Activated CD4-positive, alpha-beta T cell treated with anti-CD3 and anti-CD28 coated beads, Interleukin-2, amount 50 U/mL, for 16 hours (primary cell): ENCODE measurements at regions not wholly inside any gene's neighbourhood (a gene's known extent, or its start where the extent isn't known, plus 50 kb on each side); places are given as distances from the start of the nearest gene placed in this dataset.
"Not testable (repeated sequence)": the region's sequence is repeated elsewhere in the genome, so short reads cannot be mapped to it uniquely, and the experiment has no call there.

Experiments used
- DNase-seq: peaks from one replicate; pipeline ENCODE4 v3.0.0-alpha.2; 2020

- peak; percentile 2 for DNase-seq
These were observed 351.9 kb downstream of the S1PR1 start for GRCh38 chr1:101588677-101589076.

DNA sequence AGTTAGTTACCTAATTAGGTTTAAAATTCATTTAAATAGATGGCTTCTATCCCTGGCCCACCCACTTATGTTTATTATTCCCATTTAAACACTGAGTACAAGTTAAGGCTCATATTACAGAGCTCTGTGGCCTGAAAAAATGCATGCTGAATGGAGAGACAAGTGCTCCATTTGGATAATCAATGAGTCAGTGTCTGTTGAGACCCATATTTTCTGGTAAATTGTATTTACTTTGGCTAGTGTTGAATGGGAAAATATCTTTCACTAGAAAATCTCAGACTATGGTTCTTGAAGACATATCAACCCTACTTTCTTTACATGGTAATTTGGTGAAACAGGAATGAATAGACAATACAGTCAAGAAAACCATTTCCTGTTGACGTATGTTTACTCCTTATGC, 356.0 kb downstream of the S1PR1 start:
- DNase-seq, result no peak

DNA sequence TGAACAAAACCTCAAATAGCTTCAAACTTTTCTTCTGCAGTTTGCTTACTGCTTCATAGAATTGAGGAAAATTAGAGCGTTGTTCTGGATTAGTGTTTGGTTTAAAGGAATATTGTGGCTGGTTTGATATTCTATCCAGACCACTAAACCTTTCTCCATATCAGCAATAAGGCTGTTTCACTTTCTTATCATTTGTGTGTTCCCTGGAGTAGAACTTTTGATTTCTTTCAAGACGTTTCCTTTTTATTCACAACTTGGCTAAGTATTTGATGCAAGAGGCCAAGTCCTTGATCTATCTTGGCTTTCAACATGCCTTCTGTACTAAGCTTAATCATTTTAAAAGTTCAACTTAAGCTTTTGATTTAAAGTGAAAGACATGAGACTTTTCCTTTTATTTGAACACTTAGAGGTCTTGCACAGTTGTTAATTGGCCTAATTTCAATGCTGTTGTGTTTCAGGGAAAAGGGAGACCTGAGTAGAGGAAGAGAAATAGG, 359.1 kb downstream of the S1PR1 start:
- no peak for DNase-seq

- not testable (repeated sequence) for DNase-seq
These were observed 363.8 kb downstream of the S1PR1 start for GRCh38 chr1:101600615-101601014.

DNA sequence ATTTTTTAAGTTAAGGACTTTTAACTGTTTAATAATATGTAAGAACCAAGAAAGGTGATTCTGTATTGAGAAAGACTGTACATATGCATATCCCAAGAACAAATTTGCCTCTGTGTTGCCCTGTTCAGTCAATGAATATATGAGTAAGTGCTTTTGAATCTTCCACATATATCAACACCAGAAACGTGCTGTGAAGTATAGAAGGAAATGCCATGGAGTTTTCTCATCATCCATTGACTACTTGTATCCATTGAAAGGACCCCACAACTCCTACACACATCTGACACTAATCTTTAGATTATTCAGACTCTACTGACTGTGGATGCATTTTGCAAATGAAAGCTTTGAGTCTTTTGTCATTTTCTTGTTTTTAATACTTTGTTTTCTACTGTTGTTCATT, 366.9 kb downstream of the S1PR1 start:
- DNase-seq, result no peak

DNA sequence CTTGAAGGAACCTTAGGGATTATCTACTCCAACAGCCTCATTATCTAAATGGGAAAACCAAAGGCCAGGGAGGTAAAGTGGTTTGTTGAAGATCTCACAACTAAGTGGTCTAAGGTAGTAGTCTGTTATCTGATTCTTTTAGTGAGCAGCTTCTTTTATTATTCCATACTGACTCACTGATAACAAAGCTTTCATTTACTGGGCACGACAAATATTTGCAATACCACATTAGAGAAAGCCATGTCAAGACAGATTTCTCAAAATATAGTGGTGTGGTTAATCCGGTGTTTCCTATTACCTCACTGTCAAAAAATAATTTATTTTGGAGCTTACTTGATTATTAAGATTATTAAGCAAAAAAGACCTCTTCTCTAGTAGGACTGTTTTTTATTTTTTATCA, 369.1 kb downstream of the S1PR1 start:
- no peak for DNase-seq

DNA sequence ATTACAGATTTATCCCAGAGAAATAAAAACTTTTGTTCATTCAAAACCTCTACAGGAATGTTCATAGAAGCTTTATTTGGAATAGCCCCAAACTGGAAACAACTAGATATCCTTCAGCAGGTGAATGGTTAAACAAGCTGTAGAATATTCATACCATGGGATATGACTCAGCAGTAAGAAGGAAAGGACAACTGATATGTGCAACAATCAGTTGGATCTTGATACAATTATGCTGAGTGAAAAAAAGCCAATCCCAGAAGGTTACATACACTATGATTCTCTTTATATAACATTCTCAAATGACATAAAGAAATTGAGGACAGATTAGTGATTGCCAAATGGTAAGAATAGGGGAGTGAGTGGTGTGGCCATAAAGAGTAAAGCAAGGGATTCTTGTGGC, 376.7 kb downstream of the S1PR1 start:
- no peak for DNase-seq

DNA sequence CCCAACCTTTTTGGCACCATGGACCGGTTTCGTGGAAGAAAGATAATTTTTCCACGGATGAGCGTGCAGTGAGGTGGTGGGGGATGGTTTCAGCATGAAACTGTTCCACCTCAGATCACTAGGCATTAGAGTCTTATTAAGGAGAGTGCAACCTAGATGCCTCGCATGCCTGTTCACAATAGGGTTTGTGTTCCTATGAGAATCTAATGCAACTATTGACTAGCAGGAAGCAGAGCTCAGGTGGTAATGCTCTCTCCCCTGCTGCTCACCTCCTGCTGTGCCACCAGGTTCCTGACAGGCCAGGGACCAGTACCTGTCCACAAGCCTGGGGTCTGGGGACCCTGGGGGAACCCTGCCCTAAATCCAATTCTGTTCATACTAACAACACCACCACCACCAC, 377.8 kb downstream of the OLFM3 start:
- no peak for DNase-seq

- no peak for DNase-seq
These were observed 364.0 kb downstream of the OLFM3 start for GRCh38 chr1:101632548-101633272.

GRCh38 chr1:101645810-101646209, 350.9 kb downstream of the OLFM3 start:
- DNase-seq, result no peak

GRCh38 chr1:101652484-101652883, 344.2 kb downstream of the OLFM3 start:
- no peak for DNase-seq

GRCh38 chr1:101653482-101653946, 343.2 kb downstream of the OLFM3 start:
- DNase-seq, result no peak

DNA sequence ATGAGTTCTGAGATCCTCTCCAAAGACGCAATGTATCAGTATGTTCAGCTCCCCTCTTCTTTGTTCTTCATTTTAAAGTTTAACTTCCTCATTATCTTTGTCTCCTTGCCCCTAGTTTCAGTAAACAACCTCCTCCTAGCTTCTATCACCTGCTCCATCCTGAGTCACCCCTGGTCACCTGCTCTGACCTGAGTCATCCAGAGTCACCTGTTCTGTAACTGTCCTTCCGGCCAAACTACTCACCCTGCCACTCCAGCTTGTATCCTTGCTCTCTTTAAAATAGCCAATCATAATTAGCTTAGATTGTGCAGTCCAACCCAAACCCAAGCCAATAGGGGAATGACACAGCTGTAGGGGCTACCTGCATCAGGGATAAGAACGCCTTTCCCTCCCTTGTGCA, 332.0 kb downstream of the OLFM3 start:
- DNase-seq, result no peak

GRCh38 chr1:101667761-101668160, 329.0 kb downstream of the OLFM3 start:
- DNase-seq, result no peak

DNA sequence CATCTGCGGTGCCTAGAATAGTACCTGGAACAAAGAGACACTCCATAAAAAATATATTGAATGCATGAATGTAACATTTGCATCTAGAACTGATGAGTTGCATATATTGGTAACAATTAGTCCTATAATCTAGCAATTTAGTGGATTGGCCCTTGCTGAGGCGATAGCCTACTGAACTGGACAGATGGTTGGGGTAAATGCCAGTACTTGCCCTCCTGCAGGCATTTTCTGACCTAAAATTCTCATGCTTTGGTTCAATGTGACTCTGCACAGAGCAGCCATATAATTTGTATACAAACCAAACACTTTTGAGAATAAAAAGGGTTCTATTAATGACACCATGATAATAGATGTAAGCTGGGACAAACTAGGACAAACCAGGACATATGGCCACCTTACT, 313.6 kb downstream of the OLFM3 start:
- no peak for DNase-seq

DNA sequence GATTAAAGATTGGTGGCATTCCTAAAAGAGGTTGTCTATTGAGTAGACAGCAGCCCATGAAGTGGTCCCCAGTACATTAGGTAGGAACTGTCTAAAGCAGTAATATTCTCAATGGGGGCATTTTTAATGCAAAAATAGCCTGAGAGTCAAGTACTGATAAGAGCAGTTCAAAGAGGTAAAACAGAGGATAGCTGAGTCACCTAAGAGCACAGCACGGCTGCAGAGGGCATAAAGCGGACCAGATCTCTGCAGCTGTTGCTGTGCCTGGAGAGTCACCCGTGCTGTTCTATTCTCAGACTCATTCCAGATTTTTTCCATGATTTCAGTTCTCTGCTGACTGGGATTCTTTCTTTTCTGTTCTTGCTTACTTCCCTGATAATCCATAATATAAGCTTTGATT, 313.2 kb downstream of the OLFM3 start:
- DNase-seq, result no peak

DNA sequence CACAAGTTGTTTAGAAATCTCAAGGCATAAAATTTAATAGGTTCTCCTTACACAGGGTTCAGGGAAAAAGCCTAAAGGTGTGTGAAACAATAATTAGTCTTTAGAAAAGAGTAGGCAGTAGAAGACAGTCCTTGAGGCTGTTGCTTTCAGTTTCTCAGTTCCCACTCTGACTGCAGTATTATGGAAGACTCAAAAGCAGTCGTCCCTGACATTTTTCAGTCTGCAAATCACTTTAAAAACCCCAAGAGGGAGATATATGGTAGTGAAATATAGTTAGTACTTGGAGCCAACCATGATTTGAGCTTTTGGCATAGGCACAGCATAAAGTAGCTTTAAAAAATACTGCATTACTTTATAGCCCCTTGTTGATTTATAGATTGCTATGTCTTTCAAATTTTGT, 299.7 kb downstream of the OLFM3 start:
- DNase-seq, result no peak

DNA sequence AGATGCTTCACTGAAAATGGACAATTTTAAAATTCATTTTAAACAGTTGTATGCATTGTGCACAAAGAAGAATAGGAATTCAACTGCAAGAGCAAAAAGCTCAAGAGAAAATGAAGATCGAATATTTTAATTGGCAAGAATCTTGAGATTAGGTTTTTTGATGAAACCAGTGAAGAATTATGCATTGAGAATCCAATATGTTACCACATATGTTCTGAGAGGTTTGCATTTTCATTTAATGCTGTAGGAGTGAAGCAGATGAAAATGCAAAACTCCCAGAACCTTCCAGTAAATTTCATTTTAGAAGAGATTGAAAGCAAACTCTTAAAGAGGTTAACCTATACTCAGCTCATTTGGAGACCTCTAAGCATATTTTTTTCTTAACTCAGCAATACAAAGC, 298.0 kb downstream of the OLFM3 start:
- no peak for DNase-seq

- DNase-seq, result no peak
These were observed 291.8 kb downstream of the OLFM3 start for GRCh38 chr1:101704895-101705294.

DNA sequence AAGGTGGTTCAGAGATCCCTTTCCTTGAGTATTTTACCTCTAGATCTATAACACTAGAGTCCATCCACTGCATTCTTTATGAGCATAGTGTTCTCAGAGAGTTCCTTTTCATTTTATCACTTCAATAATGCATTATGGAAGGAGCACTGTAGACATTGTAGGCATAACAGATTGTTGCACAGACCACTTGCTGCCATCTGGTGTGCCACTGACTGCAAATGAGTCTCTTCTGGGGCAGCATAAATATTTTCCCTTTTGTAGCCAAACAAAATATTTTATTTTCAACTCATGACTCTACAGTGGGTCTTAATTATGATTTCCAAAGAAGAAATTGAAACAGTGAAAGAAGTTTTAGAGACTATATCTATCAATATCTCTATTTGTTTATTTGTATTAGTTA, 290.4 kb downstream of the OLFM3 start:
- DNase-seq, result no peak

DNA sequence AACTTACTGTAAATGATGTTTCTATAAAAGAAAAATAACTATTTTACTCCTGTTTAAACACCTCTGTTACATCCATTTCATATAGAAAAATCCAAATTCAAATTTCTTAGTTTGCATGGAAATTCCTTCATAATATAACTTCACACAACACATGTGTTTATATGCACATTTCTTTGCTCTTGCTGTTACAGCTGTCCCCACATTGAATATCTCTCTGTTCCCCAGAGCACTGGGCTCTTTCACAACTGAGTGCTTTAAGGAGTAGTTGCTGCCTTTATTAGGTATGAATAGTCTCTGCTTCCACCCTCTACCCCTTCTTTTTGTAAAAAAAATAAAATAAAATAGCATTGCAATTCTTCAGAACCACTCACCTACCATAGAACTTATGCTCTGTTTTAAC, 287.0 kb downstream of the OLFM3 start:
- no peak for DNase-seq

- DNase-seq, result no peak
These were observed 283.0 kb downstream of the OLFM3 start for GRCh38 chr1:101713760-101714159.

GRCh38 chr1:101723415-101723814, 273.3 kb downstream of the OLFM3 start:
- no peak for DNase-seq

GRCh38 chr1:101728029-101728428, 268.7 kb downstream of the OLFM3 start:
- DNase-seq, result no peak

DNA sequence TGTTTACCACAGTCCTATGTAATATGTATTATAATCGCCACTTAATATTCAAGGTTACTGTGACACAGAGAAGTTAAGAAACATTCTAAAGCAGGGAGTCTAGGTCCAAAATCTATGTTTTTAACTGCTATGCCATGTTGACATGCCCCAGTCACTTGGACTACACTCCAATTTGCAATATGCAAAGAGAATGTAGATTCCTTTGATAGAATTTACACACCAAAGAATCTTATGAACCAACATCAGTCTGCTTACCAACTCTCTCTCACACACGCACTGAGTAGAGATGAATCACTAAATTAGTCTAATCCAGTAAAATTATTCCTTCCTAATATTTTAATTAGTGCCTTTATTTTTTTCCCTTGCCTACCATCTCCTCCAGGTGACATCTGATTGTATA, 266.2 kb downstream of the OLFM3 start:
- DNase-seq, result no peak
